PC-9 (cell line): ENCODE measurements at regions not wholly inside any gene's neighbourhood (a gene's known extent, or its start where the extent isn't known, plus 50 kb on each side); places are given as distances from the start of the nearest gene placed in this dataset.

Experiments
- EZH2 ChIP-seq: fragments of 200-600 bp; sonication (generic); IDR thresholded peaks from 2 replicates; pipeline ENCODE4 v1.8.0; 2017; ENCODE audit warnings: antibody characterized with exemption, low read depth
- TF ChIP-seq, protein P1 (sequence below): fragments of 200-600 bp; sonication (generic); conservative IDR thresholded peaks from 2 replicates; pipeline ENCODE4 v1.6.1; 2017; ENCODE audit warnings: mixed run types, antibody characterized with exemption, mild to moderate bottlenecking, moderate library complexity

DNA sequence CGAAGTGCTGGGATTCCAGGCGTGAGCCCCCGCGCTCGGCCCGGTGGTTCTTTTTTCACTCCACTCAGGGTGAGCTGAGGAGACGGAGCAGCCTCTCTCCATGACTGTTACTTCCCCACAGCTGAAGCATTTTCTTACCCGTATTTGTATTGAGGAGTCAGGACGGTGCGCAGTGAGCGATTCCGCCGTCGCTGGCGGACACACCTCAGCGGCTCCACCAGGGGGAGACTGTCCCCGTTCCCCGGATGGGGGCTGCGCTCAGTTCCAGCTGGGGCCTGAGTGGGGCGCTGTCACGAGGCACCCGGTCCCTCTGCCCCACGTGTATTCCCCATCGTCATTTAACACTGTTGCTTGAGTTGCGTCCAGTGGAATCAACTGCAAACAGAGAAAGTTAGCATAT, 844.0 kb upstream of the FRG1 start:
- TF ChIP-seq, protein P1, sequence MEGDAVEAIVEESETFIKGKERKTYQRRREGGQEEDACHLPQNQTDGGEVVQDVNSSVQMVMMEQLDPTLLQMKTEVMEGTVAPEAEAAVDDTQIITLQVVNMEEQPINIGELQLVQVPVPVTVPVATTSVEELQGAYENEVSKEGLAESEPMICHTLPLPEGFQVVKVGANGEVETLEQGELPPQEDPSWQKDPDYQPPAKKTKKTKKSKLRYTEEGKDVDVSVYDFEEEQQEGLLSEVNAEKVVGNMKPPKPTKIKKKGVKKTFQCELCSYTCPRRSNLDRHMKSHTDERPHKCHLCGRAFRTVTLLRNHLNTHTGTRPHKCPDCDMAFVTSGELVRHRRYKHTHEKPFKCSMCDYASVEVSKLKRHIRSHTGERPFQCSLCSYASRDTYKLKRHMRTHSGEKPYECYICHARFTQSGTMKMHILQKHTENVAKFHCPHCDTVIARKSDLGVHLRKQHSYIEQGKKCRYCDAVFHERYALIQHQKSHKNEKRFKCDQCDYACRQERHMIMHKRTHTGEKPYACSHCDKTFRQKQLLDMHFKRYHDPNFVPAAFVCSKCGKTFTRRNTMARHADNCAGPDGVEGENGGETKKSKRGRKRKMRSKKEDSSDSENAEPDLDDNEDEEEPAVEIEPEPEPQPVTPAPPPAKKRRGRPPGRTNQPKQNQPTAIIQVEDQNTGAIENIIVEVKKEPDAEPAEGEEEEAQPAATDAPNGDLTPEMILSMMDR: no peak
- no peak for TF ChIP-seq EZH2
